Cardiac fibroblast (primary cell): ENCODE measurements at regions not wholly inside any gene's neighbourhood (a gene's known extent, or its start where the extent isn't known, plus 50 kb on each side); places are given as distances from the start of the nearest gene placed in this dataset.

ENCODE experiments used
- DNase-seq, 2 donors: peaks; one replicate each; pipeline versions ENCODE4 v3.0.0 to v3.0.0-alpha.2; 2010; ENCODE audit warnings: low read depth in 2 of 2
- H3K4me3 ChIP-seq, 2 donors: replicated peaks in 1 of 2; 1 replicate in 1 of 2; 2 replicates in 1 of 2; pipeline ENCODE4 v1.5.1; 2011; ENCODE audit warnings: low read depth in 2 of 2, low read length in 2 of 2, mild to moderate bottlenecking in 2 of 2, moderate library complexity in 1 of 2
- TF ChIP-seq, protein P1 (sequence below): IDR thresholded peaks from one replicate; pipeline ENCODE4 v1.5.1; 2011; ENCODE audit warnings: low read depth, mild to moderate bottlenecking, low read length, inconsistent platforms

DNA sequence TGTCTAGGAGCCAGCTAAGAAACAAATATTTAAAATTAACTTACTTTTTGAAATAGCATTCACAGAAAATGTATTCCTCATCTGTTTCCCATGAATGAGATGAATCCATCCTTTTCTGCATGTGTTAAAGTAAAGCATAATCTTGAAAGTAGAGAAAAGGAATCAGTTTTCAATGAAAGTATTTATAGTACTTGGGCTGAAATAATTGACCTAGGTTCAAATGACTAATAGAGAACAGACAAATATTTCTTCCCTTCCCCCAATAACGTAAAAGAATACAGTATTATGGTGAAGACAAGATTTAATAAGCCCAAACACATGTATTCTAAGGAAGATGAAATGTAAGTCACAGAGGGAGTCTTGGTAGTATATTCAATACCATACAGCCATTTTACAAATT, 403.5 kb downstream of the ZNF608 start:
- DNase-seq: peak in 1 of 2 donors; percentile 7
- H3K4me3 ChIP-seq: no peak overlapping the region
- TF ChIP-seq, protein P1, sequence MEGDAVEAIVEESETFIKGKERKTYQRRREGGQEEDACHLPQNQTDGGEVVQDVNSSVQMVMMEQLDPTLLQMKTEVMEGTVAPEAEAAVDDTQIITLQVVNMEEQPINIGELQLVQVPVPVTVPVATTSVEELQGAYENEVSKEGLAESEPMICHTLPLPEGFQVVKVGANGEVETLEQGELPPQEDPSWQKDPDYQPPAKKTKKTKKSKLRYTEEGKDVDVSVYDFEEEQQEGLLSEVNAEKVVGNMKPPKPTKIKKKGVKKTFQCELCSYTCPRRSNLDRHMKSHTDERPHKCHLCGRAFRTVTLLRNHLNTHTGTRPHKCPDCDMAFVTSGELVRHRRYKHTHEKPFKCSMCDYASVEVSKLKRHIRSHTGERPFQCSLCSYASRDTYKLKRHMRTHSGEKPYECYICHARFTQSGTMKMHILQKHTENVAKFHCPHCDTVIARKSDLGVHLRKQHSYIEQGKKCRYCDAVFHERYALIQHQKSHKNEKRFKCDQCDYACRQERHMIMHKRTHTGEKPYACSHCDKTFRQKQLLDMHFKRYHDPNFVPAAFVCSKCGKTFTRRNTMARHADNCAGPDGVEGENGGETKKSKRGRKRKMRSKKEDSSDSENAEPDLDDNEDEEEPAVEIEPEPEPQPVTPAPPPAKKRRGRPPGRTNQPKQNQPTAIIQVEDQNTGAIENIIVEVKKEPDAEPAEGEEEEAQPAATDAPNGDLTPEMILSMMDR: no peak

DNA sequence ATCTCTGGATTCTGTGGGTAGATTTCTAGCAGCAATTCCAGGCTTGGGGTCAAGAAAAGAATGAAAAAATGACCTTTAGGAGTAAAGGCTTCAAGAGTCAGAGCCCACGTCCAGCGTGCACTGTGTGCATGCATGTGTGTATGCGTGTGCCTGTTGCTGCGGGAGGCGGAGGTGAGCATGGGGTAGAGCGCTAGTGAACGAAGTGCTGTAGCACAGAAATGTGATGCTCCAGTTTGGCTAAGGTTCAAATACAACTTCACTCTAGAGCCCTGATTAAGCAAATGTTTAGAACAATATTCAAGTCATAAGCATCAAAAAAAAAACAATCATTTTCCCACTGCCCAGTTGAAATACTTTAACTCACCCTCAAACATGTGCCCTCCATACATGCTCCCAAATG, 403.9 kb downstream of the ZNF608 start:
- TF ChIP-seq, protein P1: no peak
- H3K4me3 ChIP-seq: no peak overlapping the region
- peak in 1 of 2 donors; percentile 39 for DNase-seq

DNA sequence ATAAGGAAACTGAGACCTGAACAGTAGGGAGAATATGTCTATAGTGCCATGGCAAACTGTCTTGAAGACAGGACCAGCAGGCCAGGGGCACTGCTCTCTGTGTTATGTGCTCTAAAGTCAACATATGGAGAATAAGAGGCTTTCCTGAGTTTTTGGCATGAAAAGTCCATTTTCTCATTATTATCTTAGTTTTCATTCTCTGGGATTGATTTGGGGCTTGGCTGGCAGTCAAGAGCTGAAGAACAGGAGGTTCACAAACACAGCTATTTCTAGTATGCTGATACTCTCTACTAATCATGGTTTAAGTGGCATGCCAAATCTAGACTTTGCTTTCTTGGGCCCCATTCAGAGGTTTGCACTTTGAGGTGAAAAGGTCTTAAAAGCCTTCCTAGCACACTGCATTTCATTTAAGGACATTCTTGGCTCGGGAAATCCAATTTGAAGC, 404.4 kb downstream of the ZNF608 start:
- peak; percentile 19 to 98 for DNase-seq
- H3K4me3 ChIP-seq: no peak overlapping the region
- TF ChIP-seq, protein P1: no peak

DNA sequence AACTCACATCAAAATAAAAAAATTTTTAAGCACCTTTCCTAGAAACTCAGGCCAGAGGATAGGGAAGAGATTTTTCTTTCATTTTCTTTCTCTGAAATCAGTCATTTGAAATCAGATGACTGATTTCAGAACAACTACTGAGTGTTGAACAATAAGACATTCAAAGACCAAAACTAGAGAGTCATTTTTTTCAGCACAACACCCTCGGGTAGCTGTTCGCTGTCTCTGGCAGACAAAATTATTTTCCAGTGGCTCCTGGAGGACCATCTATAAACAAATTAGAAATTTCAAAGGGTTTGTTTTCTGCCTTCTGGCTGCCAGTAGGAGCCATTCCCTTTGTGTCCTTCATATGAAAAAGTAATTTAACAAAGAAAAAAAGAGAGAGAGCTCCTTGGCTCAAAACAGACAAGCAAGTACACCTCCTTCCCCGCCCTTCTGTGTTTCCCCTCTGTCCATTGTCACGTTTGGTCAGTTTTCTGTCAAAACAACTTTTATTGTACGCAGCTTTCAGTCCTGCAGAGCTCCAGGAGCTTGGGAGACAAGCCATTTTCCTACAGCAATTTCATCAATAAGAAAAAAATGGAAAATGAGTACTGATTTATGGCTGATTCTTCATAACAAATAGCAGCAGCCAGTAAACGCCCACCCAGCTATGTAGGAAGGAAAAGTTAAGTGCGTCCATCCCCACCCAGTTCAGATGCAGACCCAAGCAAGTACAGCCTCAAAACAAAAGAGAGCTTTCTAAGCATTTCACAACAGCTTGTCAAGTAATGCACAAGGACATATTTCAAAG, 405.2 kb downstream of the ZNF608 start:
- no peak overlapping the region for H3K4me3 ChIP-seq
- DNase-seq: no peak
- TF ChIP-seq, protein P1: no peak

DNA sequence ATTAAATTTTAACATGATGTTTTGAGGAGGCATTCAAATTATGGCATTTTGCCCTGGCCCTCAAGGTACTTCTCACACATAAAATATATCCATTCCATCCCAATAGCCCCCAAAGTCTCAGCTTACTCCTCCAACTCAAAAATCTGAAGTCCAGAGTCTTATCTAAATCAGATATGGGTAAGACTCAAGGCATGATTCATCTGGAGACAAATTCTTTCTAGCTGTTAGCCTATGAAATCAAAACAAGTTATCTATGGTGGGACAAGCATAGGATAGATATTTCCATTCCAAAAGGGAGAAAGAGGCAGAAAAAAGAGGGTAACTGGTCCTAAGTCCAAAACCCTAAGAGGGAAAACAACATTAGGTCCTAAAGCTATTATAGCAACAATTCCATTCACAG, 408.4 kb downstream of the ZNF608 start:
- TF ChIP-seq, protein P1: no peak
- no peak overlapping the region for H3K4me3 ChIP-seq
- peak in 1 of 2 donors; percentile 10 for DNase-seq

DNA sequence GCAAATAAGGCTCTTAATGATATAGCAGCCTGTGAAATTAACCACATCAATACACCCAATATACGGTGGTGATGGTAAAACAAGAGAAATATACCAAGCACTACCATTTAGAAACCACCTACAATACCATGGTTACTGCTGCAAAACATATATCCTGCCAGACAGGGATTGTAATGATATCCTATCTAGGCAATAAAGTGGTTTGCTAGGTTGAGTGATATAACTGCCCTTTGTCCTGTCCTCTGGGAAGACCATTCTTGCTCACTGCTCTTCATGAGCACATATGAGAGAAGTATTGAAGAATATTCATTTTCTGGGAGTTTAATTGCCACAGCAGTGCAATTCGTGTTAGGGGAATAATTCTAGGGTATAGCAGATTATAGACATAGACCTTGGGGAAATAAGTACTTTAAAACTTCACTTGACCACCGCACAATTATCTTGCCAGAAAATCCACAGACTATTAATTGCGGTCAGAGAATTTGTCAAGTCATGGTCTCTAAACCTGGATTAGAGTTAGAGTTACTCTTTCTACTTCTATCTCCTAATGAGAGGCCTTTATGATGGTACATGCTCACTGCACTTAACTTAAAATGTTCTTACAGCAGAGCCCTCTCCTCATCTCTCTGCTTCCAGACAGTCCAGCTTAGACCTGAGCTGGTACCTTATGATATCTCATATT, 413.0 kb downstream of the ZNF608 start:
- TF ChIP-seq, protein P1: no peak

More for the DNA sequence above, 413.0 kb downstream of the ZNF608 start:
- H3K4me3 ChIP-seq: no peak overlapping the region
- no peak for DNase-seq
